NB4 (cell line): ENCODE measurements at regions not wholly inside any gene's neighbourhood (a gene's known extent, or its start where the extent isn't known, plus 50 kb on each side); places are given as distances from the start of the nearest gene placed in this dataset.

Experiments
- DNase-seq: peaks from one replicate; pipeline ENCODE4 v3.0.0; 2010; ENCODE audit warnings: low read depth
- H3K4me3 ChIP-seq: one replicate; pipeline ENCODE4 v1.5.1; 2011; ENCODE audit warnings: mild to moderate bottlenecking, low read depth, low read length, moderate library complexity
- MYC ChIP-seq: IDR thresholded peaks from 2 replicates; pipeline ENCODE4 v1.6.1; 2011; ENCODE audit warnings: low read depth, low read length
- POLR2A ChIP-seq: IDR thresholded peaks from 2 replicates; pipeline ENCODE4 v1.6.1; 2011; ENCODE audit warnings: mild to moderate bottlenecking; ENCODE audit not compliant: insufficient read length; ENCODE audit errors: extremely low read depth
- TF ChIP-seq, protein P1 (sequence below): IDR thresholded peaks from one replicate; pipeline ENCODE4 v1.5.1; 2012; ENCODE audit warnings: low read depth, low read length
- TF ChIP-seq, protein P2 (sequence below): IDR thresholded peaks from 2 replicates; pipeline ENCODE4 v1.6.1; 2011; ENCODE audit warnings: low read depth, low read length

DNA sequence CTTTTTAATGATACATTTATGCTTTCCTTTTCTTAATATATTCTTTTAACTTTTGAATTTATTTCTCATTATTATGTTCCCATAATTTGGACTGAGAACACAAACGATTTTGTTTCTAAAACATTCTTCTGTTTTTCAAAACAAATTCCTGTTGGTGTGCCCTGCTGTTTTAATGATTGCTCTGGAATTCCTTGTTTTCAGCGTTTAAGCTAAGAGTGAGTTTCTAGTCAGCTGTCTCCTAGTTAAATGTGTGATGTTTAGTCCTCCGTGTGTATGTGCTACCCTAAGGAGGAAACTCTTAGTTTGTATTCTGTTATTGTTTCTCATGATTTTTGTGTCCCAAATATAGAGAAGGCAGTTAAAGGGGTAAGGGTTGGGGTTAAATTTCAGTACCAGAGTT lies 306.1 kb upstream of the RGS17 start:
- no peak overlapping the region for H3K4me3 ChIP-seq
- no peak for DNase-seq
- TF ChIP-seq, protein P1, sequence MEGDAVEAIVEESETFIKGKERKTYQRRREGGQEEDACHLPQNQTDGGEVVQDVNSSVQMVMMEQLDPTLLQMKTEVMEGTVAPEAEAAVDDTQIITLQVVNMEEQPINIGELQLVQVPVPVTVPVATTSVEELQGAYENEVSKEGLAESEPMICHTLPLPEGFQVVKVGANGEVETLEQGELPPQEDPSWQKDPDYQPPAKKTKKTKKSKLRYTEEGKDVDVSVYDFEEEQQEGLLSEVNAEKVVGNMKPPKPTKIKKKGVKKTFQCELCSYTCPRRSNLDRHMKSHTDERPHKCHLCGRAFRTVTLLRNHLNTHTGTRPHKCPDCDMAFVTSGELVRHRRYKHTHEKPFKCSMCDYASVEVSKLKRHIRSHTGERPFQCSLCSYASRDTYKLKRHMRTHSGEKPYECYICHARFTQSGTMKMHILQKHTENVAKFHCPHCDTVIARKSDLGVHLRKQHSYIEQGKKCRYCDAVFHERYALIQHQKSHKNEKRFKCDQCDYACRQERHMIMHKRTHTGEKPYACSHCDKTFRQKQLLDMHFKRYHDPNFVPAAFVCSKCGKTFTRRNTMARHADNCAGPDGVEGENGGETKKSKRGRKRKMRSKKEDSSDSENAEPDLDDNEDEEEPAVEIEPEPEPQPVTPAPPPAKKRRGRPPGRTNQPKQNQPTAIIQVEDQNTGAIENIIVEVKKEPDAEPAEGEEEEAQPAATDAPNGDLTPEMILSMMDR, result no peak
- TF ChIP-seq MYC, result no peak
- no peak for TF ChIP-seq POLR2A
- TF ChIP-seq, protein P2, sequence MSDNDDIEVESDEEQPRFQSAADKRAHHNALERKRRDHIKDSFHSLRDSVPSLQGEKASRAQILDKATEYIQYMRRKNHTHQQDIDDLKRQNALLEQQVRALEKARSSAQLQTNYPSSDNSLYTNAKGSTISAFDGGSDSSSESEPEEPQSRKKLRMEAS, result no peak

DNA sequence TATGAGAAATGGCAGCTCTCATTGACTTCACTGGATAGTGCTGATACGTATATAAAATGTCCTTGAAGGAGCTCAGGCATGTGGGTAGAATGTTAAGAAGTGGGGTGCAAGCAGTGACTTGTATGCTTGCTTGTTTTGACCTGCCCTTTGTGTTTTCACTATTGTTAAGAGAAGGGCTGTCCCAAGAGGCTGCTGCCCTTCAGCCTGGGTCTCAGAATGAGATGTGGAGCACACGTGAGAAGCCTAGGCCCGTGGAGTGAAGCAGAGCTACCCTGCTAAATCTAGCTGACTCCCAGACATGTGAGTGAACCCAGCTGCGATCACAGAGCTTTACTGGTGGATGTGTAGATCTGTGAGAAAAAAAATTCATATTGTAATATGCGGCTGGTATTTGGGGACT lies 305.3 kb upstream of the RGS17 start:
- TF ChIP-seq, protein P2, result no peak
- TF ChIP-seq, protein P1, result no peak
- no peak for TF ChIP-seq MYC
- no peak for TF ChIP-seq POLR2A
- no peak for DNase-seq
- H3K4me3 ChIP-seq, result no peak overlapping the region

DNA sequence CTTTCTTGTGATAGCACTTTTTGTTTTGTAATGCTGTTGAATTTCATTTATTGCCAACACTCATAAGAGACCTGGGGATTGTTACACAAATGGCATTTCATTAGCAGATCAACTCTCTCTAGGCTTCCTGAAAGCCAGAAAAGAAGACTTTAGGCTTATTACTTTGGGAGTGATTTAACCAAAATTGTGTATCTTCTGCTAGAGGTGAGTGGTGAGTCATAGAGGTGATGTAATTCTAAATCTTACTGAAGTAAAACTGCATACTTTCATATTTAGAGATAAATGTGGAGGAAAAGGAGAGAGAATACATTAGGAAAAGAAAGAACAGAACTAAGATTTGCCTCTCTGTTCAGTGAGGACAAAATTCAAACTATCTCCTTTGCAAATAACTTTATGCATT lies 304.7 kb upstream of the RGS17 start:
- no peak overlapping the region for H3K4me3 ChIP-seq
- TF ChIP-seq MYC (no peak), POLR2A (no peak)
- TF ChIP-seq, protein P1, result no peak
- TF ChIP-seq, protein P2, result no peak
- DNase-seq, result no peak

DNA sequence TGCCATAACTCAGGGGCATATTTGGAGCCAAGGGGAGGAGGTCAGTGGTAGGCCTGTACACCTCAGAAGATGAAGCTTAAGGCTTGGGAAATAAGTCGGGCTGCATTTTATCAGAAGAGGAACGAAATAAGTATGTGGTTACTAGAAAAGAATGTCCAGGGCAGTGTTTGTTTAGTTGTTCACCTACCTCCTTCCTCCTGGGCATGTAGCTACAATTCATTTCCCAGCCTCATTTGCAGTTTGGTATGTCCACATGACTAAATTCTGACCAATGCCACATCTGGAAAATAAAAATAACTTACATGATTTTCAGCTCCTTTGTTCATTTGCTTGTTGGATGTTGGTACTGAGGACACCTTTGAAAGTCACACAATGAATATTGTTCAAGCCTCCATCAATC lies 294.5 kb upstream of the RGS17 start:
- TF ChIP-seq POLR2A (no peak), MYC (no peak)
- TF ChIP-seq, protein P1, result no peak
- TF ChIP-seq, protein P2, result no peak
- no peak overlapping the region for H3K4me3 ChIP-seq
- DNase-seq, result no peak

DNA sequence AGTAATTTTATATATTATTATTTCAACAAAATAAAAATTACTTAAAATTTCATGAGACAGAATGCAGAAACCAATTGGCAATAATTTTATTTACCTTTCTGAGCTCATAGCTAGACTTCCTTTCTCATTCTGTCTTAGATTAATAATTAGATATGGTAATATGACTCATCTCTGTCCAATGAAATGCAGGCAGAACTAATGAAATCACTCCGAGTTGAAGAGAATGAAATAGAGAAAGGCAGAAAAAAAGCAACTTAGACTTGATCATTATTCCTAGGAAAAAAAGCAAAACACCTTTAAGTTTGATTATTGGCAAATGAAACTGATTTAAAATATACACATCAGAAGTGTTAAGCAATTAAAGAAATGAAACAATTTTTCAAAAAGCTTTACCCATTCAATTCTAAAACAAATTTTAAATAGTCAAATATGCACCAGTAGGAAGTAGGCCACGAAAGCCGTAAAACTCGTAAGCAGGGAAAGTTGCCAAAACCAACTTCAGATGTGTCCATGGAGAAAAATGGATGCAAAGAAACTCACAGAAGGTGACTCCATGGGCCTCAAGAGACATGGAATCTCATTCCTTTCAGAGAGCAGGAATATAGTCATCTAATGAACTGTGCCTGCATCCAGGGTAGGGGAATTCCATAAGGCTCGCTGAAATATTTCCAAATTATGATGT lies 293.8 kb upstream of the RGS17 start:
- no peak overlapping the region for H3K4me3 ChIP-seq
- TF ChIP-seq MYC (no peak), POLR2A (no peak)
- TF ChIP-seq, protein P2, result no peak
- TF ChIP-seq, protein P1, result no peak
- no peak for DNase-seq
